SK-N-SH treated with all-trans-retinoic acid at 6 μM for 48 hours (cell line): ENCODE measurements at regions not wholly inside any gene's neighbourhood (a gene's known extent, or its start where the extent isn't known, plus 50 kb on each side); places are given as distances from the start of the nearest gene placed in this dataset.

Source experiments
- ARNTL ChIP-seq: fragments of 450-650 bp; formaldehyde crosslinking; IDR thresholded peaks from 2 replicates; pipeline ENCODE4 v1.5.0; 2020; ENCODE audit warnings: low read depth, mild to moderate bottlenecking, moderate library complexity, borderline replicate concordance
- ESRRG ChIP-seq: fragments of 250-450 bp; sonication (Bioruptor Pico); IDR thresholded peaks from 2 replicates; pipeline ENCODE4 v1.6.1; 2021; ENCODE audit warnings: mild to moderate bottlenecking
- GLIS3 ChIP-seq: fragments of 250-450 bp; sonication (Bioruptor Pico); IDR thresholded peaks from 2 replicates; pipeline ENCODE4 v1.5.0; 2020; ENCODE audit warnings: mild to moderate bottlenecking, moderate library complexity
- PPARA ChIP-seq: fragments of 250-450 bp; sonication (Bioruptor Pico); IDR thresholded peaks from 2 replicates; pipeline ENCODE4 v1.5.0; 2020; ENCODE audit warnings: mild to moderate bottlenecking, borderline replicate concordance
- RARB ChIP-seq: fragments of 250-450 bp; sonication (Bioruptor Pico); IDR thresholded peaks from 2 replicates; pipeline ENCODE4 v1.8.0; 2021; ENCODE audit warnings: mild to moderate bottlenecking, moderate library complexity
- SNAI2 ChIP-seq: fragments of 250-450 bp; sonication (Bioruptor Pico); IDR thresholded peaks from 2 replicates; pipeline ENCODE4 v1.5.0; 2020; ENCODE audit warnings: mild to moderate bottlenecking, moderate library complexity
- TCF4 ChIP-seq: fragments of 250-450 bp; sonication (Bioruptor Pico); IDR thresholded peaks from 2 replicates; pipeline ENCODE4 v1.8.0; 2021; ENCODE audit warnings: mild to moderate bottlenecking, moderate library complexity, borderline replicate concordance
- TOX ChIP-seq: fragments of 250-450 bp; sonication (Bioruptor Pico); IDR thresholded peaks from 2 replicates; pipeline ENCODE4 v1.8.0; 2021; ENCODE audit warnings: mild to moderate bottlenecking, moderate library complexity, borderline replicate concordance
- ZFP30 ChIP-seq: fragments of 450-650 bp; formaldehyde crosslinking; IDR thresholded peaks from 2 replicates; pipeline ENCODE4 v1.5.0; 2022; ENCODE audit warnings: mild to moderate bottlenecking, moderate library complexity
- ZNF565 ChIP-seq: fragments of 450-650 bp; formaldehyde crosslinking; conservative IDR thresholded peaks from 2 replicates; pipeline ENCODE4 v1.5.0; 2020; ENCODE audit warnings: low read depth, mild to moderate bottlenecking, moderate library complexity
- ZNF70 ChIP-seq: fragments of 450-650 bp; formaldehyde crosslinking; IDR thresholded peaks from 2 replicates; pipeline ENCODE4 v1.5.0; 2020; ENCODE audit warnings: mild to moderate bottlenecking, moderate library complexity
- ZNF8 ChIP-seq: fragments of 450-650 bp; formaldehyde crosslinking; IDR thresholded peaks from 2 replicates; pipeline ENCODE4 v1.5.0; 2020; ENCODE audit warnings: mild to moderate bottlenecking, moderate library complexity

DNA sequence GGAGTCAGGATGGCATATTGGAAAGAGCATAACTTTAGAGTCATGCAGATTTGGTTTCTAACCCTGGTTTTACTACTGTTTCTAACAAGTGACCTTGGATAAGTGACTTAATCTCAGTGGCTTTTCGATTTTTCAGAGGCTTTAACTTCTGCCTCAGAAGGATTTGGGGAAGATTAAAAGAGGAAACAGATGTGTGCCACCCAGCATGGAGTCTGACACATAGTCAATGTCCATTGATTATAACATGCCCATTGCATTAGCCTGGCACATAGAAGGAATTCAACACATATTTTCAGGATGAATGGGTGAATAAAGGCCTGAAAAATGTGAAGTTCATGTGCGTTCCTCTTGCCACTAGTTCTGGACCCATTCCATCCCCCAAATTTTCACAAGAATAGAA lies 438.2 kb downstream of the EPHA4 start:
- no peak for TF ChIP-seq SNAI2 (CRISPR knock-in tag)
- TF ChIP-seq TOX (CRISPR knock-in tag), result no peak
- TF ChIP-seq RARB, result no peak
- TF ChIP-seq GLIS3 (CRISPR knock-in tag), result no peak
- TF ChIP-seq PPARA (CRISPR knock-in tag), result no peak
- TF ChIP-seq ZFP30 (CRISPR knock-in tag), result no peak
- no peak for TF ChIP-seq ZNF565 (CRISPR knock-in tag)
- no peak for TF ChIP-seq ARNTL (CRISPR knock-in tag)
- no peak for TF ChIP-seq ZNF8 (CRISPR knock-in tag)
- no peak for TF ChIP-seq ZNF70 (CRISPR knock-in tag)
- TF ChIP-seq TCF4 (CRISPR knock-in tag), result no peak
- no peak for TF ChIP-seq ESRRG (CRISPR knock-in tag)
